ENCODE measurements at regions not wholly inside any gene's neighbourhood (a gene's known extent, or its start where the extent isn't known, plus 50 kb on each side); places are given as distances from the start of the nearest gene placed in this dataset.

DNA sequence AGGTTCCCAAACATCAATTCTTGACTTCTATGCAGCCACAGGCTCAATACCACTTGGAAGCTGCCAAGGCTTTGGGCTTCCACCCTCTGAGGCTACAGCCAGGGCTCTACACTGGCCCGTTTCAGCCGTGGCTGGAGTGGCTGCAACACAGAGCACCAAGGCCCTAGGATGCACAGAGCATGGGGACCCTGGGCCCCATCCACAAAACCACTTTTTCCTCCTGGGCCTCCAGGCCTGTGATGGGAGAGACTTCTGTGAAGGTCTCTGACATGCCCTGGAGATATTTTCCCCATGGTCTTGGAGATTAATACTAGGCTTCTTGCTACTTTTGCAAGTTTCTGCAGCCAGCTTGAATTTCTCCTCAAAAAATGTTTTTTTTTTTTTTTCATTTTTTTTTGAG, 655.4 kb upstream of the ZP4 start:
- no peak overlapping the region for H3K4me3 ChIP-seq (ENCODE audit: insufficient read depth, low read length, poor library complexity, severe bottlenecking)
- no peak for TF ChIP-seq EZH2phosphoT487 (conservative IDR thresholded peaks at IDR 0.05; ENCODE audit: low read length)
- TF ChIP-seq, protein P1, sequence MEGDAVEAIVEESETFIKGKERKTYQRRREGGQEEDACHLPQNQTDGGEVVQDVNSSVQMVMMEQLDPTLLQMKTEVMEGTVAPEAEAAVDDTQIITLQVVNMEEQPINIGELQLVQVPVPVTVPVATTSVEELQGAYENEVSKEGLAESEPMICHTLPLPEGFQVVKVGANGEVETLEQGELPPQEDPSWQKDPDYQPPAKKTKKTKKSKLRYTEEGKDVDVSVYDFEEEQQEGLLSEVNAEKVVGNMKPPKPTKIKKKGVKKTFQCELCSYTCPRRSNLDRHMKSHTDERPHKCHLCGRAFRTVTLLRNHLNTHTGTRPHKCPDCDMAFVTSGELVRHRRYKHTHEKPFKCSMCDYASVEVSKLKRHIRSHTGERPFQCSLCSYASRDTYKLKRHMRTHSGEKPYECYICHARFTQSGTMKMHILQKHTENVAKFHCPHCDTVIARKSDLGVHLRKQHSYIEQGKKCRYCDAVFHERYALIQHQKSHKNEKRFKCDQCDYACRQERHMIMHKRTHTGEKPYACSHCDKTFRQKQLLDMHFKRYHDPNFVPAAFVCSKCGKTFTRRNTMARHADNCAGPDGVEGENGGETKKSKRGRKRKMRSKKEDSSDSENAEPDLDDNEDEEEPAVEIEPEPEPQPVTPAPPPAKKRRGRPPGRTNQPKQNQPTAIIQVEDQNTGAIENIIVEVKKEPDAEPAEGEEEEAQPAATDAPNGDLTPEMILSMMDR (IDR thresholded peaks at IDR 0.05; ENCODE audit: insufficient read depth, low read length, poor library complexity, severe bottlenecking): no peak

DNA sequence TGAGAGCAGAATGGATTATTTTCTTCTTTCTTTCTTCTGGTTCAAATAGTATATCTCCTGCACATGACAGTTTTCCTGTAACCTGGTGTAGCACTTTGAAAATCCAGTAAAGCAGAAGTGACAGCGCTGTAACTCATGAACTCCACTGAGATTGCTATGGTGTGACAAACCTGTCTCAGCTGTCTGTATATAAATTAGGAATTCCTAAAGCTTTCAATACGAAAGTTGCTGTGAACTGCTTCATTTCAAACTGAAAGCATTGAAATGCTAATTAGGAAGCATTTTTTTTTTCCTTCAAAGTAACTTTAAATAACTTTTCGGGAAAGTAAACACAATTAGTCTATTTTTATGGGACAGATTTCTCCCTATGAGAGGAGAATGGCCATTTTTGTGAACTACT, 646.9 kb upstream of the ZP4 start:
- H3K79me2 ChIP-seq (ENCODE audit: insufficient read depth, low read length): no peaks in the 10 kb centered on the region
- H2AFZ ChIP-seq (ENCODE audit: low read depth, low read length, severe bottlenecking): no peak overlapping the region
- TF ChIP-seq, protein P1 (IDR thresholded peaks at IDR 0.05; ENCODE audit: insufficient read depth, low read length, poor library complexity, severe bottlenecking): no peak
- TF ChIP-seq EZH2phosphoT487 (conservative IDR thresholded peaks at IDR 0.05; ENCODE audit: low read length): no peak
- H4K20me1 ChIP-seq (ENCODE audit: low read depth, low read length): no peaks in the 10 kb centered on the region
- no peaks in the 10 kb centered on the region for H3K27me3 ChIP-seq (ENCODE audit: low read length)
- H3K4me2 ChIP-seq (ENCODE audit: low read depth, low read length, poor library complexity, severe bottlenecking): no peak overlapping the region
- no peak overlapping the region for H3K4me3 ChIP-seq (ENCODE audit: insufficient read depth, low read length, poor library complexity, severe bottlenecking)
- 0 out of 2 replicates have a peak, but pooled peaks cover 4% of the 10 kb centered on the region for H3K9me2 ChIP-seq (replicated peaks; ENCODE audit: insufficient read depth, low read length)
- no peaks in the 10 kb centered on the region for H3K36me3 ChIP-seq (ENCODE audit: low read length)
- H3F3A ChIP-seq (ENCODE audit: insufficient read depth): no peaks in the 10 kb centered on the region
- no peaks in the 10 kb centered on the region for H3K9me3 ChIP-seq (ENCODE audit: insufficient read depth, low read length)
- no peak overlapping the region for H3K9ac ChIP-seq (ENCODE audit: low read length)
- H3K27ac ChIP-seq (ENCODE audit: low read depth, low read length): no peak overlapping the region

More for the DNA sequence above, 655.4 kb upstream of the ZP4 start:
- Histone ChIP-seq H3K27ac (ENCODE audit: low read depth, low read length) (no peak overlapping the region), H4K20me1 (ENCODE audit: low read depth, low read length) (no peaks in the 10 kb centered on the region), H3K36me3 (ENCODE audit: low read length) (no peaks in the 10 kb centered on the region), H3K27me3 (ENCODE audit: low read length) (no peaks in the 10 kb centered on the region), H3K9ac (ENCODE audit: low read length) (no peak overlapping the region), H3K9me2 (replicated peaks; ENCODE audit: insufficient read depth, low read length) (no peaks in the 10 kb centered on the region), H3K4me2 (ENCODE audit: low read depth, low read length, poor library complexity, severe bottlenecking) (no peak overlapping the region), H2AFZ (ENCODE audit: low read depth, low read length, severe bottlenecking) (no peak overlapping the region), H3F3A (ENCODE audit: insufficient read depth) (no peaks in the 10 kb centered on the region), H3K79me2 (ENCODE audit: insufficient read depth, low read length) (no peaks in the 10 kb centered on the region), H3K9me3 (ENCODE audit: insufficient read depth, low read length) (no peaks in the 10 kb centered on the region; the same call in 1 of the 2 replicates)

DNA sequence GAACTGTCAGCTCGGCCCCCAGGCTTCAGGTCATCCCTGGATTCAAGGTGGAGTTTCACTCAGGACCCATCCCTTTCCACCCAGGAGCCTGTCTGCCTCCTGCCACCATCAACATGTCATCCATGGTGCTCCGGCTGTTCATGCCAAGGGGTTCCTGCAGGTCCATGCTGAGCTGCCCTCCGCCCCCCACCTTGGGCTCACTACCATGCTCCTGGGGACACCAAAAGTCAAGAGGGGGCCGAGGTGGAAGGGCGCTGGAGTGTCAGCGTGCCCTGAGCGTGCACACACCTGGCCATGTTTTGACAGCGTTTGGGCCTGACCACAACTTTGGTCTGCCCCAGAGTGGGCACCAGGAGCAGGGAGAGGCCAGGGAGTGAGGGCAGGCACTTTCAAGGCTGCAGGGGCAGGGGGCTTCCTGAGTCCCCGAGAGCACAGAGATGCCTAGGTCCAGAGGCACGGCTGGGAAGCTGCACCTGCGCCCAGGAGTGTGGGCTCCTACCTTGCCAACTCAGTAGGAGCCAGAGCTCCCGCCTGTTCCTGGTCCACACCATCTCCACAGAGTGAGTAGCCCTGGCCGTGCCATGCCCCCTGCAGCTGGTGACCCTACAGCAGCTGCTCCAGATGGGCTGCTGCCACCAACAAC, 639.6 kb upstream of the ZP4 start:
- Histone ChIP-seq H4K20me1 (ENCODE audit: low read depth, low read length) (no peaks in the 10 kb centered on the region), H3K4me3 (ENCODE audit: insufficient read depth, low read length, poor library complexity, severe bottlenecking) (no peak overlapping the region), H3K9me3 (ENCODE audit: insufficient read depth, low read length) (no peaks in the 10 kb centered on the region), H2AFZ (ENCODE audit: low read depth, low read length, severe bottlenecking) (no peak overlapping the region), H3K4me2 (ENCODE audit: low read depth, low read length, poor library complexity, severe bottlenecking) (no peak overlapping the region), H3K79me2 (ENCODE audit: insufficient read depth, low read length) (no peaks in the 10 kb centered on the region), H3K27ac (ENCODE audit: low read depth, low read length) (no peak overlapping the region), H3K36me3 (ENCODE audit: low read length) (no peaks in the 10 kb centered on the region), H3F3A (ENCODE audit: insufficient read depth) (no peaks in the 10 kb centered on the region), H3K9me2 (replicated peaks; ENCODE audit: insufficient read depth, low read length) (no peaks in the 10 kb centered on the region), H3K9ac (ENCODE audit: low read length) (no peak overlapping the region), H3K27me3 (ENCODE audit: low read length) (no peaks in the 10 kb centered on the region)
- no peak for TF ChIP-seq EZH2phosphoT487 (conservative IDR thresholded peaks at IDR 0.05; ENCODE audit: low read length)
- TF ChIP-seq, protein P1 (IDR thresholded peaks at IDR 0.05; ENCODE audit: insufficient read depth, low read length, poor library complexity, severe bottlenecking): no peak
